Keratinocyte (primary cell): ENCODE measurements at regions not wholly inside any gene's neighbourhood (a gene's known extent, or its start where the extent isn't known, plus 50 kb on each side); places are given as distances from the start of the nearest gene placed in this dataset.

Source experiments
- DNase-seq: peaks from one replicate; pipeline ENCODE4 v3.0.0-alpha.2; 2011; ENCODE audit warnings: low read depth, missing footprints, low spot score
- FAIRE-seq: peaks from 2 replicates; lab custom pipeline; 2011; peaks lifted over from hg19 to GRCh38; lab: Jason Lieb, UNC
- H2AFZ ChIP-seq: 2 replicates; pipeline ENCODE4 v1.6.0; 2012; ENCODE audit warnings: low read length, control low read depth, inconsistent platforms; ENCODE audit not compliant: control insufficient read depth
- H3K27ac ChIP-seq: 2 replicates; pipeline ENCODE4 v1.5.1; 2011; ENCODE audit warnings: low read length; ENCODE audit not compliant: control insufficient read depth, insufficient read depth
- H3K27me3 ChIP-seq: 3 replicates; pipeline ENCODE4 v1.6.0; 2011; ENCODE audit warnings: low read length; ENCODE audit not compliant: control insufficient read depth, insufficient read depth; ENCODE audit errors: extremely low read depth
- H3K36me3 ChIP-seq, 2 experiments: 2 replicates in 1 of 2; 3 replicates in 1 of 2; pipeline ENCODE4 v1.5.1; 2011; ENCODE audit warnings: low read length in 2 of 2, mild to moderate bottlenecking in 1 of 2; ENCODE audit not compliant: control insufficient read depth in 2 of 2, insufficient read depth in 2 of 2; ENCODE audit errors: extremely low read depth in 1 of 2
- H3K4me1 ChIP-seq: 3 replicates; pipeline ENCODE4 v1.5.1; 2011; ENCODE audit warnings: low read length; ENCODE audit not compliant: control insufficient read depth, insufficient read depth; ENCODE audit errors: extremely low read depth
- H3K4me2 ChIP-seq: 3 replicates; pipeline ENCODE4 v1.6.0; 2011; ENCODE audit warnings: low read depth, low read length; ENCODE audit not compliant: control insufficient read depth, insufficient read depth; ENCODE audit errors: extremely low read depth
- H3K4me3 ChIP-seq, 3 experiments: fragments of 200-600 bp in 1 of 3; sonication (generic) in 1 of 3; 2 replicates in 2 of 3; 3 replicates in 1 of 3; pipeline ENCODE4 v1.5.1; 2011 to 2016; ENCODE audit warnings: low read length in 3 of 3, mild to moderate bottlenecking in 3 of 3, control low read depth in 2 of 3, inconsistent platforms in 1 of 3, low read depth in 1 of 3, mixed read lengths in 1 of 3, mixed run types in 1 of 3, moderate library complexity in 1 of 3; ENCODE audit not compliant: control insufficient read depth in 2 of 3, insufficient read depth in 2 of 3; ENCODE audit errors: extremely low read depth in 1 of 3
- H3K79me2 ChIP-seq: 2 replicates; pipeline ENCODE4 v1.6.0; 2012; ENCODE audit warnings: low read length; ENCODE audit not compliant: control insufficient read depth, insufficient read depth
- H3K9ac ChIP-seq: 3 replicates; pipeline ENCODE4 v1.6.0; 2011; ENCODE audit warnings: low read length; ENCODE audit not compliant: control insufficient read depth, insufficient read depth; ENCODE audit errors: extremely low read depth
- H3K9me1 ChIP-seq: 3 replicates; pipeline ENCODE4 v1.6.0; 2011; ENCODE audit warnings: low read length; ENCODE audit not compliant: control insufficient read depth, insufficient read depth; ENCODE audit errors: extremely low read depth
- H3K9me3 ChIP-seq: 2 replicates; pipeline ENCODE4 v1.5.1; 2012; ENCODE audit warnings: low read depth, low read length; ENCODE audit not compliant: control insufficient read depth
- H4K20me1 ChIP-seq: 3 replicates; pipeline ENCODE4 v1.6.0; 2011; ENCODE audit warnings: low read length; ENCODE audit not compliant: control insufficient read depth, insufficient read depth; ENCODE audit errors: extremely low read depth
- CTCF ChIP-seq, 3 experiments: IDR thresholded peaks in 1 of 3; conservative IDR thresholded peaks in 1 of 3; optimal IDR thresholded peaks in 1 of 3; 2 replicates in 2 of 3; 3 replicates in 1 of 3; pipeline versions ENCODE3 to v1.5.1; 2011; ENCODE audit warnings: low read length in 3 of 3, mild to moderate bottlenecking in 3 of 3, moderate library complexity in 2 of 3, control low read depth in 1 of 3, inconsistent platforms in 1 of 3; ENCODE audit not compliant: insufficient read depth in 2 of 3; ENCODE audit errors: extremely low read depth in 1 of 3
- EZH2 ChIP-seq: IDR thresholded peaks from one replicate; pipeline ENCODE4 v1.6.1; 2012; ENCODE audit warnings: inconsistent platforms, mild to moderate bottlenecking, low read length, moderate library complexity
- dilution Hi-C: fragments of 300-500 bp; cut with MboI; formaldehyde crosslinking; loops from one replicate; pipeline ENCODE4 v1.7.0; 2020; ENCODE audit warnings: low sequenced_read_pairs; ENCODE audit not compliant: extremely low pct_ligation_motif_present

GRCh38 chr10:58996866-58997265 lies 179.6 kb upstream of the PHYHIPL start:
- Histone ChIP-seq H3K4me3 (no peak overlapping the region), H3K27ac (no peak overlapping the region), H3K9ac (no peak overlapping the region), H3K27me3 (no peaks in the 10 kb centered on the region), H3K4me1 (no peaks in the 10 kb centered on the region), H3K4me2 (no peak overlapping the region), H4K20me1 (no peaks in the 10 kb centered on the region), H3K9me3 (no peaks in the 10 kb centered on the region), H2AFZ (no peak overlapping the region), H3K36me3 (no peaks in the 10 kb centered on the region), H3K9me1 (no peaks in the 10 kb centered on the region), H3K79me2 (no peaks in the 10 kb centered on the region)
- DNase-seq, result no peak
- TF ChIP-seq EZH2 (no peak), CTCF (optimal IDR thresholded peaks at IDR 0.05 in 1 of 3, IDR thresholded peaks at IDR 0.05 in 1 of 3, conservative IDR thresholded peaks at IDR 0.05 in 1 of 3; ENCODE audit: extremely low read depth in 1 of 3, insufficient read depth in 2 of 3, low read length in 3 of 3) (no peak)
- dilution Hi-C loops, result no loop called here
- no peak for FAIRE-seq

- FAIRE-seq (no peak), DNase-seq (no peak)
- H3K9me1 ChIP-seq, result no peaks in the 10 kb centered on the region
- H3K9me3 ChIP-seq, result no peaks in the 10 kb centered on the region
- H3K27ac ChIP-seq, result no peak overlapping the region
- no peaks in the 10 kb centered on the region for H3K4me1 ChIP-seq
- TF ChIP-seq EZH2 (no peak), CTCF (optimal IDR thresholded peaks at IDR 0.05 in 1 of 3, IDR thresholded peaks at IDR 0.05 in 1 of 3, conservative IDR thresholded peaks at IDR 0.05 in 1 of 3; ENCODE audit: extremely low read depth in 1 of 3, insufficient read depth in 2 of 3, low read length in 3 of 3) (no peak)
- no peak overlapping the region for H3K9ac ChIP-seq
- no peak overlapping the region for H2AFZ ChIP-seq
- no peaks in the 10 kb centered on the region for H4K20me1 ChIP-seq
- H3K4me3 ChIP-seq, result no peak overlapping the region
- H3K36me3 ChIP-seq, result no peaks in the 10 kb centered on the region
- dilution Hi-C loops, result no loop called here
- no peaks in the 10 kb centered on the region for H3K79me2 ChIP-seq
- no peak overlapping the region for H3K4me2 ChIP-seq
- H3K27me3 ChIP-seq, result no peaks in the 10 kb centered on the region
These were observed 177.3 kb upstream of the PHYHIPL start for GRCh38 chr10:58998924-58999713.
